ENCODE measurements at regions not wholly inside any gene's neighbourhood (a gene's known extent, or its start where the extent isn't known, plus 50 kb on each side); places are given as distances from the start of the nearest gene placed in this dataset.

DNA sequence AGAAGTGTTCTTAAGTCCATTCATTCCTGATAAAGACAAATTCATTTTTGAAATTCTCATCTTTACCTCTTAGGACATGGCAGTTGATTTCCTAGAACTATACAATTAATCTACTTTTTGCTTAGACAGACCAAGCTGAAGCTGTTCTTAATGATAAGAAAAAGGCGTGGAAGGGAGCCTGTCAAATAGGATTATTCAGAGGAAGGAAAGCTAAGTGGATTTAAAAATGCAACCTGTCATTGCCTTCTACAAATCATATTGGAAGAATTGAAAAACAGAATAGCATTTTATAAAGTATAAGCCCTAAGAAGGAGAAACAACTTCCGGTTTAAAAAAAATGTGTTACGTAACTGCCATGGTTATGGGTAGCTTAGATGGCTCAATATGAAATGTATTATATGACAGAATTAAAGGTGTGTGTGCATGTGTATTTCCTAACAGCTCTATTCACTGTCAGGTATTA is 81.2 kb upstream of the RAP2B start:
- 97% methylated on average over 3 of the region's 3 CpGs for WGBS
- H3K27me3 ChIP-seq (ENCODE audit: control insufficient read depth in 1 of 2, insufficient read depth in 1 of 2, low read length in 2 of 2), result no peaks in the 10 kb centered on the region
- no peak overlapping the region for H3K18ac ChIP-seq (ENCODE audit: low read depth in 1 of 2, low read length in 2 of 2)
- H2AK5ac ChIP-seq (ENCODE audit: low read length, severe bottlenecking), result no peak overlapping the region
- H3K4me3 ChIP-seq (ENCODE audit: insufficient read depth in 1 of 2, low read depth in 1 of 2, low read length in 2 of 2), result no peak overlapping the region
- H3K36me3 ChIP-seq (ENCODE audit: control insufficient read depth in 1 of 2, insufficient read depth in 2 of 2, low read depth in 1 of 2, low read length in 2 of 2), result no peaks in the 10 kb centered on the region
- H3K4me1 ChIP-seq (ENCODE audit: control insufficient read depth, insufficient read depth, low read depth, low read length), result no peaks in the 10 kb centered on the region
- no peak overlapping the region for H3K4me2 ChIP-seq (ENCODE audit: low read length, poor library complexity, severe bottlenecking)
- H3K9me3 ChIP-seq (ENCODE audit: control insufficient read depth, low read length), result no peaks in the 10 kb centered on the region
- no peak overlapping the region for H2BK12ac ChIP-seq (ENCODE audit: low read length in 2 of 2)
- H2BK120ac ChIP-seq (ENCODE audit: low read depth, low read length), result no peak overlapping the region
- DNase-seq, result no peak
- no peak overlapping the region for H3K9ac ChIP-seq (ENCODE audit: low read length)
- no peak overlapping the region for H3K23ac ChIP-seq (ENCODE audit: low read length in 2 of 2)
- no peak overlapping the region for H2BK15ac ChIP-seq (ENCODE audit: low read depth, poor library complexity, severe bottlenecking)
- H4K91ac ChIP-seq (ENCODE audit: low read length), result no peak overlapping the region
- H3K27ac ChIP-seq (ENCODE audit: low read length, poor library complexity, severe bottlenecking), result no peak overlapping the region
- H2BK5ac ChIP-seq (ENCODE audit: low read depth, low read length, poor library complexity, severe bottlenecking), result no peak overlapping the region
- H2AFZ ChIP-seq (ENCODE audit: low read depth, low read length), result no peak overlapping the region
- no peaks in the 10 kb centered on the region for H3K79me1 ChIP-seq (replicated peaks; ENCODE audit: low read length, poor library complexity, severe bottlenecking)
- no peak overlapping the region for H3K14ac ChIP-seq (ENCODE audit: low read length in 2 of 2)
- H4K8ac ChIP-seq (ENCODE audit: low read length), result no peak overlapping the region
- H3K4ac ChIP-seq (ENCODE audit: low read depth in 1 of 2, low read length in 2 of 2), result no peak overlapping the region

DNA sequence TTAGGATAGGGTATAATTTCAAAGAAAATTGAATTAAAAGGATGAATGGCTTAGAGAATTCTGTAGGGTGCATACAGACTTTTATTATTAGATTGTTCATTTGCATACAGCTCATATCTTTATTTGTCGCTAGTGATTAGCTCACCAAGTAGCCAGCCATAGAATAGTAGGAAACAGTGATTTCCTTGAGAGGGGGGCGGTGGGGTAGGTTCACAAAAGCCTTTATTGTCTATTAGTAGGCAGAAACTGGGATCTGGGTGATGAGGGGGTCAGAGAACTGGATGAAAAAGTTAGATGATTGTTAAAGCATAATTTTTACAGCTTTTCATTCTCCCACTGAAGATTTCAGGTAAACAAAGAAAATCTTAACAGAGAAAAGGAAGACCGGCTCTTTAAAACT is 77.6 kb upstream of the RAP2B start:
- H3K36me3 ChIP-seq (ENCODE audit: control insufficient read depth in 1 of 2, insufficient read depth in 2 of 2, low read depth in 1 of 2, low read length in 2 of 2), result no peaks in the 10 kb centered on the region
- no peak overlapping the region for H2BK5ac ChIP-seq (ENCODE audit: low read depth, low read length, poor library complexity, severe bottlenecking)
- no peaks in the 10 kb centered on the region for H3K4me1 ChIP-seq (ENCODE audit: control insufficient read depth, insufficient read depth, low read depth, low read length)
- H4K91ac ChIP-seq (ENCODE audit: low read length), result no peak overlapping the region
- H3K27me3 ChIP-seq (ENCODE audit: control insufficient read depth in 1 of 2, insufficient read depth in 1 of 2, low read length in 2 of 2), result no peaks in the 10 kb centered on the region
- no peak overlapping the region for H3K14ac ChIP-seq (ENCODE audit: low read length in 2 of 2)
- no peak overlapping the region for H3K23ac ChIP-seq (ENCODE audit: low read length in 2 of 2)
- H2BK12ac ChIP-seq (ENCODE audit: low read length in 2 of 2), result no peak overlapping the region
- H3K4me3 ChIP-seq (ENCODE audit: insufficient read depth in 1 of 2, low read depth in 1 of 2, low read length in 2 of 2), result no peak overlapping the region
- no peak overlapping the region for H3K18ac ChIP-seq (ENCODE audit: low read depth in 1 of 2, low read length in 2 of 2)
- H3K4ac ChIP-seq (ENCODE audit: low read depth in 1 of 2, low read length in 2 of 2), result no peak overlapping the region
- no peak overlapping the region for H2AK5ac ChIP-seq (ENCODE audit: low read length, severe bottlenecking)
- no peak overlapping the region for H4K8ac ChIP-seq (ENCODE audit: low read length)
- DNase-seq, result no peak
- H3K9me3 ChIP-seq (ENCODE audit: control insufficient read depth, low read length), result no peaks in the 10 kb centered on the region
- H2AFZ ChIP-seq (ENCODE audit: low read depth, low read length), result no peak overlapping the region
- no peak overlapping the region for H3K27ac ChIP-seq (ENCODE audit: low read length, poor library complexity, severe bottlenecking)
- no peaks in the 10 kb centered on the region for H3K79me1 ChIP-seq (replicated peaks; ENCODE audit: low read length, poor library complexity, severe bottlenecking)
- no peak overlapping the region for H3K4me2 ChIP-seq (ENCODE audit: low read length, poor library complexity, severe bottlenecking)
- 85% methylated on average over 2 of the region's 3 CpGs for WGBS
- no peak overlapping the region for H2BK15ac ChIP-seq (ENCODE audit: low read depth, poor library complexity, severe bottlenecking)
- H3K9ac ChIP-seq (ENCODE audit: low read length), result no peak overlapping the region
- H2BK120ac ChIP-seq (ENCODE audit: low read depth, low read length), result no peak overlapping the region

DNA sequence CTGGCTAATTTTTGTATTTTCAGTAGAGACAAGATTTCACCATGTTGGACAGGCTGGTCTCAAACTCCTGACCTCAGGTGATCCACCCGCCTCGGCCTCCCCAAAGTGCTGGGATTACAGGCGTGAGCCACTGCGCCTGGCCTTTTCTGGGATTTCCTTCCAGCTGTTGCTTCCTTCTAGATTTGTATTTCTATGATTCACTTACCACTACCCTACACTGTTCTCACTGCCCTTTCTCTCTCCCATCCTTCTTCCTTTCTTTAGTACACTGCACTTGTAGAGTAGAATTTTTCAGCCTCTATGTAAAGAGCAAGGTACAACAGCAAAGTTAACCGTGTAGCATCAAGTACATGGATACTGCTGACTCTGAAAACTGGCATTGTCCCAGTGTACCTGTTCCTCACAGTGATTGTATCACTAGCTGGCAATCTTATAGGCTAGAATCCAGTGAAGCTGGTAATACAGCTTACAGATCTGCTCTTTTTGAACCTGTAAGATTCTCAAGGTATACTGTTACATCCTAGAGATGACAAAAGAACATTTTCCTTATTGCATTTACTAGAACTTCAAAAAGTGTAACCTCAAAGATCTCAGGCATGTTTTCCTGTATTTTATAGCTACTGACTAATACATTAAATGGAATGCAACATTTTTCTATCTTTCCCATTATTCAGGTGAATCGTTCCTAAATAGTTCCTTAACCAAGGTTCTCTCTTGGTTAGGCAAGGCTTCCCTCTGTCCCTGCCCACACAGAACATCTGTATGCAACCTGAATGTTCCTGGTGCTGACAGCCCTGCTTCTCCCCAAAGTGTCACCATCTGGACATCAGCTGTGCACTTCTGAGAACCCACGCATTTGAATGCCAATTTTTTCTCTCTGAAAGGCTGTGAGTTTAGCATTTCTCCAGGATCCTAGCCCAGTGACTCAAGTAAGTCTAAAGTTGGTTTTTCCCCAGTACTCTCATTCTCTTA is 74.1 kb upstream of the RAP2B start:
- Histone ChIP-seq H3K79me1 (replicated peaks; ENCODE audit: low read length, poor library complexity, severe bottlenecking) (no peaks in the 10 kb centered on the region), H3K4ac (ENCODE audit: low read depth in 1 of 2, low read length in 2 of 2) (no peak overlapping the region), H3K4me1 (ENCODE audit: control insufficient read depth, insufficient read depth, low read depth, low read length) (no peaks in the 10 kb centered on the region), H3K18ac (ENCODE audit: low read depth in 1 of 2, low read length in 2 of 2) (no peak overlapping the region), H3K4me3 (ENCODE audit: insufficient read depth in 1 of 2, low read depth in 1 of 2, low read length in 2 of 2) (no peak overlapping the region), H3K36me3 (ENCODE audit: control insufficient read depth in 1 of 2, insufficient read depth in 2 of 2, low read depth in 1 of 2, low read length in 2 of 2) (no peaks in the 10 kb centered on the region), H3K9ac (ENCODE audit: low read length) (peak overlapping the region; percentile 38), H2AFZ (ENCODE audit: low read depth, low read length) (no peak overlapping the region), H2BK5ac (ENCODE audit: low read depth, low read length, poor library complexity, severe bottlenecking) (no peak overlapping the region), H4K8ac (ENCODE audit: low read length) (no peak overlapping the region), H2BK12ac (ENCODE audit: low read length in 2 of 2) (no peak overlapping the region), H2BK15ac (ENCODE audit: low read depth, poor library complexity, severe bottlenecking) (no peak overlapping the region), H2BK120ac (ENCODE audit: low read depth, low read length) (no peak overlapping the region), H3K27ac (ENCODE audit: low read length, poor library complexity, severe bottlenecking) (no peak overlapping the region), H3K9me3 (ENCODE audit: control insufficient read depth, low read length) (no peaks in the 10 kb centered on the region), H2AK5ac (ENCODE audit: low read length, severe bottlenecking) (no peak overlapping the region), H4K91ac (ENCODE audit: low read length) (no peak overlapping the region), H3K27me3 (ENCODE audit: control insufficient read depth in 1 of 2, insufficient read depth in 1 of 2, low read length in 2 of 2) (no peaks in the 10 kb centered on the region), H3K23ac (ENCODE audit: low read length in 2 of 2) (no peak overlapping the region), H3K14ac (ENCODE audit: low read length in 2 of 2) (no peak overlapping the region), H3K4me2 (ENCODE audit: low read length, poor library complexity, severe bottlenecking) (no peak overlapping the region)
- DNase-seq, result no peak
- 89% methylated on average over 7 of the region's 7 CpGs for WGBS

DNA sequence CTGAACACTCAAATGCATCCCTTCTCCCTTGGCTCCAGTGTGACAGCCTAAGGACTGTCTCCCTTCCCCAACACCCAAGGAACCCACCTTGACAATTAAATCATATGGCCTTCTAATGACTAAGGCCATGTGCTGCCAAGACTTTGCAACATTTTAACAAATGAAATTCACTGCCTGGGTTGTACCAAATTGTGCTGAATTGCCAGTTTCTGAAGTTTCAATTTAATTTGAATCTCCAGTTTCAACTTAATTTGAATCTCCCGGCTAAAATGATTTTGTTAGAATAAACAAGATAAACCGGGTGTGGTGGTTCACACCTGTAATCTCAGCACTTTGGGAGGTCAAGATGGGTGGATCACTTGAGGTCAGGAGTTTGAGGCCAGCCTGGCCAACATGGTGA is 72.4 kb upstream of the RAP2B start:
- no peak overlapping the region for H3K14ac ChIP-seq (ENCODE audit: low read length in 2 of 2)
- H3K18ac ChIP-seq (ENCODE audit: low read depth in 1 of 2, low read length in 2 of 2), result no peak overlapping the region
- H3K4me1 ChIP-seq (ENCODE audit: control insufficient read depth, insufficient read depth, low read depth, low read length), result no peaks in the 10 kb centered on the region
- no peaks in the 10 kb centered on the region for H3K79me1 ChIP-seq (replicated peaks; ENCODE audit: low read length, poor library complexity, severe bottlenecking)
- no peak overlapping the region for H2AK5ac ChIP-seq (ENCODE audit: low read length, severe bottlenecking)
- WGBS, result 93% methylated on average over 2 of the region's 2 CpGs
- H2BK120ac ChIP-seq (ENCODE audit: low read depth, low read length), result no peak overlapping the region
- no peak overlapping the region for H2BK12ac ChIP-seq (ENCODE audit: low read length in 2 of 2)
- H2AFZ ChIP-seq (ENCODE audit: low read depth, low read length), result no peak overlapping the region
- H3K4ac ChIP-seq (ENCODE audit: low read depth in 1 of 2, low read length in 2 of 2), result no peak overlapping the region
- no peak overlapping the region for H3K27ac ChIP-seq (ENCODE audit: low read length, poor library complexity, severe bottlenecking)
- no peak overlapping the region for H3K23ac ChIP-seq (ENCODE audit: low read length in 2 of 2)
- no peaks in the 10 kb centered on the region for H3K9me3 ChIP-seq (ENCODE audit: control insufficient read depth, low read length)
- no peak overlapping the region for H3K9ac ChIP-seq (ENCODE audit: low read length)
- H2BK15ac ChIP-seq (ENCODE audit: low read depth, poor library complexity, severe bottlenecking), result no peak overlapping the region
- no peak overlapping the region for H2BK5ac ChIP-seq (ENCODE audit: low read depth, low read length, poor library complexity, severe bottlenecking)
- no peaks in the 10 kb centered on the region for H3K36me3 ChIP-seq (ENCODE audit: control insufficient read depth in 1 of 2, insufficient read depth in 2 of 2, low read depth in 1 of 2, low read length in 2 of 2)
- H3K27me3 ChIP-seq (ENCODE audit: control insufficient read depth in 1 of 2, insufficient read depth in 1 of 2, low read length in 2 of 2), result no peaks in the 10 kb centered on the region
- no peak overlapping the region for H3K4me2 ChIP-seq (ENCODE audit: low read length, poor library complexity, severe bottlenecking)
- DNase-seq, result no peak
- H4K91ac ChIP-seq (ENCODE audit: low read length), result no peak overlapping the region
- H3K4me3 ChIP-seq (ENCODE audit: insufficient read depth in 1 of 2, low read depth in 1 of 2, low read length in 2 of 2), result no peak overlapping the region
- no peak overlapping the region for H4K8ac ChIP-seq (ENCODE audit: low read length)
